ENCODE measurements at regions not wholly inside any gene's neighbourhood (a gene's known extent, or its start where the extent isn't known, plus 50 kb on each side); places are given as distances from the start of the nearest gene placed in this dataset.

DNA sequence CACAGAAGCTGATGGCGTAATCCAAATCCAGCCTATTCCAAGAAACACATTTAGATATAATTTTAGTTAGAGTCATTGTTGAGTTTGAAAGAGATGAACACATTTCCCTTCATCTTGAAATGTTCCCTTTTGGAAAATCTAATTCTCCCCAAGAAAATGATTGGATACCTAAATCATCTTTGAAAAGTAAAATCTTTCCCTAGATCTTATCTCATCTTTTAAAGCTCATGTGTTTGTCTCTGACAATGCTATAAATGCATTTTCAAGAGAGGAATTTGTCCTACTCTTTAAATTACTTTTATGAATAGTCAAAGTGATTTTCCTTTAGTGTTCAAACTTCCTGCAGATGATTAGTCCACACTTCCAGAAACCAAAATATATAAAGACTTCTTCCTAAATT lies 82.6 kb upstream of the CNTN6 start:
- TF ChIP-seq, protein P1, sequence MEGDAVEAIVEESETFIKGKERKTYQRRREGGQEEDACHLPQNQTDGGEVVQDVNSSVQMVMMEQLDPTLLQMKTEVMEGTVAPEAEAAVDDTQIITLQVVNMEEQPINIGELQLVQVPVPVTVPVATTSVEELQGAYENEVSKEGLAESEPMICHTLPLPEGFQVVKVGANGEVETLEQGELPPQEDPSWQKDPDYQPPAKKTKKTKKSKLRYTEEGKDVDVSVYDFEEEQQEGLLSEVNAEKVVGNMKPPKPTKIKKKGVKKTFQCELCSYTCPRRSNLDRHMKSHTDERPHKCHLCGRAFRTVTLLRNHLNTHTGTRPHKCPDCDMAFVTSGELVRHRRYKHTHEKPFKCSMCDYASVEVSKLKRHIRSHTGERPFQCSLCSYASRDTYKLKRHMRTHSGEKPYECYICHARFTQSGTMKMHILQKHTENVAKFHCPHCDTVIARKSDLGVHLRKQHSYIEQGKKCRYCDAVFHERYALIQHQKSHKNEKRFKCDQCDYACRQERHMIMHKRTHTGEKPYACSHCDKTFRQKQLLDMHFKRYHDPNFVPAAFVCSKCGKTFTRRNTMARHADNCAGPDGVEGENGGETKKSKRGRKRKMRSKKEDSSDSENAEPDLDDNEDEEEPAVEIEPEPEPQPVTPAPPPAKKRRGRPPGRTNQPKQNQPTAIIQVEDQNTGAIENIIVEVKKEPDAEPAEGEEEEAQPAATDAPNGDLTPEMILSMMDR (IDR thresholded peaks at IDR 0.05): no peak
- intact Hi-C loops (cut with DNase I, micrococcal nuclease): no loop called here
- no peaks in the 10 kb centered on the region for H3K9me3 ChIP-seq
- no peaks in the 10 kb centered on the region for H3K36me3 ChIP-seq (ENCODE audit: low read depth)
- no peak for DNase-seq
- no peaks in the 10 kb centered on the region for H3K4me1 ChIP-seq (ENCODE audit: low read depth)
- H3K4me3 ChIP-seq: no peak overlapping the region
- no peak for ATAC-seq

DNA sequence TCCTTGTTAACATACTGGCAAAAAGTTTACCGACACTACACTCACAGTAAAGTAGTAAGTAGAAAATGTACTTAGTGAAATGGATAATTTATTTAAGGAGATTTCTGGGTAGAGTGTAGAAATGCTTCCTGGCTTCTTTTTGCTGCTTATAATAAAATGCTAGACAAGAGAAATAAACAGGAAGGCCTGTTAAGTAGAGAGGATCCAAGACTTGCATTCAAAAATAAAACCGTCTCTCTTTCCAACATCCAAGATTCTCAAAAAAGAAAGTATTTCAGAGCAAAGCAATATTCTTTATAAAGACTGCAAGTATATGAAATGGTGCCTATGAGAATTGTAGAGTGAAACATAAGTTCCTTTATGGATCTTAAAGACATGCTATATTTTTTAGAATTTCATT lies 77.0 kb upstream of the CNTN6 start:
- H3K36me3 ChIP-seq (ENCODE audit: low read depth): no peaks in the 10 kb centered on the region
- DNase-seq (no peak), ATAC-seq (no peak)
- TF ChIP-seq, protein P1 (IDR thresholded peaks at IDR 0.05): no peak
- intact Hi-C loops (cut with DNase I, micrococcal nuclease): no loop called here
- no peaks in the 10 kb centered on the region for H3K4me1 ChIP-seq (ENCODE audit: low read depth)
- no peaks in the 10 kb centered on the region for H3K9me3 ChIP-seq
- H3K4me3 ChIP-seq: no peak overlapping the region

DNA sequence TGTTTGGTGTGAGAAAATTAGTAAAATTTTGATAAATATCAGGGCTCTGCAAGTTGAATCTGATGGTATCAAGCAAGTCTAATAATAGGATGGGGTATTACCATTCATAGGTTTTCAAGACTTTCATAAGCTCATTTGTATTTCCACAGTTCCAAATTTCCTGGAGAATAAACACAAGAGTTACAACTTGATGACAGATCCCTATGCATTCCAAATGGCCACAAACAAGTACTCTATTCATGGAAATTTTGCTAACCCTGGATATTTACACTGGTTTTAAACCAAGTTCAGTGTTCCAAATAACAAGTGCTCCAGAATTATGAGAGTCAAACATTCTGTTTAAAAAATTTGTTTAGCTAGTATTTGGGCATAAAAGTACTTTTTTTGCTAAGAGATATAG lies 75.0 kb upstream of the CNTN6 start:
- Histone ChIP-seq H3K4me1 (ENCODE audit: low read depth) (no peaks in the 10 kb centered on the region), H3K36me3 (ENCODE audit: low read depth) (no peaks in the 10 kb centered on the region), H3K4me3 (no peak overlapping the region), H3K9me3 (no peaks in the 10 kb centered on the region)
- TF ChIP-seq, protein P1 (IDR thresholded peaks at IDR 0.05): no peak
- no peak for DNase-seq
- ATAC-seq: no peak
- intact Hi-C loops (cut with DNase I, micrococcal nuclease): no loop called here

DNA sequence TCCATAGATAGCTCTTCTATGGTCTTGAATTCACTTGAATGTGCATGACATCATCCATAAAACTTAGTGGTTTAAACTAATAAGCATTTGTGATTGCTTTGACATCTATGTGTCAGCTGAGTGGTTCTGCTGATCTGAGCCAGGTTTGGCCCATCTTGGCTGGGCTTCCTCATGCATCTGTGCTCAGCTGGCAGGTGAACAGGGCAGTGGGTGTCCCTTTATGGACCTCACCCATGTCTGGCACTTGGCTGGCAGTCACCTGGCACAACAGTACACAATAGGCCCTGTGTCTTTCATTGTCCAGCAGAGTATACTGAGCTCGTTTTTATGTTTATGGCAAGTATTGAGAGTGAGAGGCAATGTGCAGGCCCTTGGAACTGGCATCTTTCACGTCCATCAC lies 73.7 kb upstream of the CNTN6 start:
- TF ChIP-seq, protein P1 (IDR thresholded peaks at IDR 0.05): no peak
- no peak overlapping the region for H3K4me3 ChIP-seq
- H3K36me3 ChIP-seq (ENCODE audit: low read depth): no peaks in the 10 kb centered on the region
- DNase-seq: no peak
- no peak for ATAC-seq
- no peaks in the 10 kb centered on the region for H3K4me1 ChIP-seq (ENCODE audit: low read depth)
- intact Hi-C loops (cut with DNase I, micrococcal nuclease): no loop called here
- no peaks in the 10 kb centered on the region for H3K9me3 ChIP-seq

DNA sequence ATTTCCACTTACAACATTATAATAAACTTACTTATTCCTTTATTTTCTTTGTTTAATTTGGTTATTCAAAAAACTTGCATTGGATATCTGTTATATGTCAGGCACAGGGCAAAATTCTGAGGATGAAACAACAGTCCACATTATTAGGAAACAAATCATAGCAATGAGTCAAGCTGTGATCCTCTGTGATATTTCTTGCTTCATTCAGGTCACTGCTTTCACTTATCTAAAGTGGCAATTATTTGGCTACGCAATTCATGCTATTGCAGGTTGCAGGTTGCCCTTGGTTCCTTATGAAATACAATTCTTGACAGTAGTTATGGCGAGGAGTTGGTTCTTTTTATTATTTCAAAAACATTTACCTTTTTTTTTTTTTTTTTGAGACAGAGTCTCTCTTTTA lies 66.4 kb upstream of the CNTN6 start:
- ATAC-seq: no peak
- DNase-seq: no peak
- TF ChIP-seq, protein P1 (IDR thresholded peaks at IDR 0.05): no peak
- intact Hi-C loops (cut with DNase I, micrococcal nuclease): no loop called here
- H3K9me3 ChIP-seq: no peaks in the 10 kb centered on the region
- H3K4me3 ChIP-seq: no peak overlapping the region
- no peaks in the 10 kb centered on the region for H3K36me3 ChIP-seq (ENCODE audit: low read depth)
- H3K4me1 ChIP-seq (ENCODE audit: low read depth): no peaks in the 10 kb centered on the region

DNA sequence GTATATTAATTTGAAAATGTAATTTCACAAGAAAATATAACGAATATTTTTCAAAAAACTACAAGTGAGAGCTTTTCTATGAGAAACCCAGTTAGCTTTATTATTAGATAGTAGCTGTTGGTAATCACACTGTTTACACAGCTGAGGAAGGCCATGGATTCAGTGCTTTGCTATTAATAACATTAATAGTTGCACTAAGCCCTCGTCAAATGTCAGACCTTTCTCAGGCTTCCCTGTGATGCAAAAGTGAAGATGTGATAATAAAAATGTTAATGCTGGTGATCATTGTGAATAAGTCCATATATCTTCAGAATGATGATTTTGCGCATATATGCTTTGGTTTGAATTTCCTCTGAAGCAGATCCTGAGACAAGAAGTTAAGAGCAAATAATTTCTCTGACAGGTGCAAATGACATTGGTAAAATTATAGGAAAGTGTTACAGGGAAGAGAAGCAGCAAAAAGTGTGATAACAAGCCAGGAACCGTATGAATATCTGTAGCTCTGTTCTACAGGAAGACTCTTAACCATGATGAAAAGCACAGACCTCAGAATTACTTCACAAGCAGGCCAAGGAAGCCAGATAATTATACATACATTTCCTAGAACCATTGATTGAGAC lies 56.5 kb upstream of the CNTN6 start:
- Histone ChIP-seq H3K36me3 (ENCODE audit: low read depth) (no peaks in the 10 kb centered on the region), H3K4me3 (no peak overlapping the region), H3K4me1 (ENCODE audit: low read depth) (no peaks in the 10 kb centered on the region), H3K9me3 (no peaks in the 10 kb centered on the region)
- TF ChIP-seq, protein P1 (IDR thresholded peaks at IDR 0.05): no peak
- ATAC-seq (no peak), DNase-seq (no peak)
- intact Hi-C loops (cut with DNase I, micrococcal nuclease): no loop called here

Data from mucosa of descending colon (tissue), 3 donors.